VCaP (cell line): ENCODE measurements at regions not wholly inside any gene's neighbourhood (a gene's known extent, or its start where the extent isn't known, plus 50 kb on each side); places are given as distances from the start of the nearest gene placed in this dataset.

ENCODE experiments used
- H3K27ac ChIP-seq: fragments of 450-650 bp; 2 replicates; pipeline ENCODE4 v1.5.1; 2017
- CTCF ChIP-seq: fragments of 450-650 bp; conservative IDR thresholded peaks from 2 replicates; pipeline ENCODE4 v1.5.1; 2017; ENCODE audit warnings: mild to moderate bottlenecking, moderate library complexity

- H3K27ac ChIP-seq = no peak overlapping the region
Measured at GRCh38 chr13:55062662-55063061, 2034.0 kb downstream of the OLFM4 start.

GRCh38 chr13:55067946-55068345 is 2039.3 kb downstream of the OLFM4 start:
- no peak overlapping the region for H3K27ac ChIP-seq
- no peak for TF ChIP-seq CTCF

More at GRCh38 chr13:55062662-55063061, 2034.0 kb downstream of the OLFM4 start:
- TF ChIP-seq CTCF = no peak

- TF ChIP-seq CTCF = no peak
- H3K27ac ChIP-seq = no peak overlapping the region
Measured at GRCh38 chr13:55069746-55070145, 2041.1 kb downstream of the OLFM4 start.

- no peak overlapping the region for H3K27ac ChIP-seq
- TF ChIP-seq CTCF = no peak
Measured at GRCh38 chr13:55073000-55073399, 2044.4 kb downstream of the OLFM4 start.

GRCh38 chr13:55084630-55085029 is 2056.0 kb downstream of the OLFM4 start:
- no peak overlapping the region for H3K27ac ChIP-seq
- TF ChIP-seq CTCF = no peak

GRCh38 chr13:55087085-55087484 is 2053.6 kb upstream of the PRR20A start:
- no peak overlapping the region for H3K27ac ChIP-seq
- no peak for TF ChIP-seq CTCF

- no peak overlapping the region for H3K27ac ChIP-seq
- TF ChIP-seq CTCF = no peak
Measured at GRCh38 chr13:55090612-55091011, 2050.1 kb upstream of the PRR20A start.

GRCh38 chr13:55091172-55091571 is 2049.5 kb upstream of the PRR20A start:
- no peak overlapping the region for H3K27ac ChIP-seq
- no peak for TF ChIP-seq CTCF
